ENCODE measurements at regions not wholly inside any gene's neighbourhood (a gene's known extent, or its start where the extent isn't known, plus 50 kb on each side); places are given as distances from the start of the nearest gene placed in this dataset.
A peak's percentile ranks its signal among the peaks of the same experiment; 100 is the strongest.

- TF ChIP-seq GATA2 (IDR thresholded peaks at IDR 0.05; ENCODE audit: low read depth, low read length) (peak; percentile 96), GATA3 (IDR thresholded peaks at IDR 0.05; ENCODE audit: low read depth, low read length) (peak; percentile 95)
Measured at GRCh38 chr13:79915114-79915811, 425.7 kb downstream of the SPRY2 start.
